Ascending aorta (tissue), 2 donors: ENCODE measurements at regions not wholly inside any gene's neighbourhood (a gene's known extent, or its start where the extent isn't known, plus 50 kb on each side); places are given as distances from the start of the nearest gene placed in this dataset.
A peak's percentile ranks its signal among the peaks of the same experiment; 100 is the strongest.

Source experiments
- DNase-seq, 2 donors: peaks; one replicate each; pipeline ENCODE4 v3.0.0-alpha.2; 2019; ENCODE audit warnings: low spot score in 2 of 2
- H3K27ac ChIP-seq, 2 donors: fragments of 200-600 bp; sonication (generic); one replicate each; pipeline ENCODE4 v1.5.1; 2016 to 2017; ENCODE audit warnings: mild to moderate bottlenecking in 1 of 2
- H3K27me3 ChIP-seq: fragments of 200-600 bp; sonication (generic); one replicate; pipeline ENCODE4 v1.5.1; 2017
- H3K36me3 ChIP-seq, 2 donors: fragments of 200-600 bp; sonication (generic); one replicate each; pipeline ENCODE4 v1.5.1; 2016
- H3K4me1 ChIP-seq, 2 donors: fragments of 200-600 bp; sonication (generic); one replicate each; pipeline ENCODE4 v1.5.1; 2016 to 2017; ENCODE audit warnings: mild to moderate bottlenecking in 1 of 2
- H3K4me3 ChIP-seq, 2 donors: fragments of 200-600 bp; sonication (generic); one replicate each; pipeline ENCODE4 v1.5.1; 2016 to 2017; ENCODE audit warnings: mild to moderate bottlenecking in 1 of 2
- H3K9me3 ChIP-seq, 2 donors: fragments of 200-600 bp; sonication (generic); one replicate each; pipeline ENCODE4 v1.5.1; 2016
- intact Hi-C: fragments of 100-400 bp; cut with DNase I; formaldehyde crosslinking; loops from one replicate; pipeline ENCODE4 v1.15.1; 2023
- TF ChIP-seq, protein P1 (sequence below), 3 experiments: fragments of 200-600 bp in 2 of 3; fragments of 450-650 bp in 1 of 3; sonication (generic) in 2 of 3; IDR thresholded peaks; one replicate each; pipeline ENCODE4 v1.5.1; 2016 to 2019; ENCODE audit warnings: antibody characterized with exemption in 3 of 3, mild to moderate bottlenecking in 1 of 3, moderate library complexity in 1 of 3

DNA sequence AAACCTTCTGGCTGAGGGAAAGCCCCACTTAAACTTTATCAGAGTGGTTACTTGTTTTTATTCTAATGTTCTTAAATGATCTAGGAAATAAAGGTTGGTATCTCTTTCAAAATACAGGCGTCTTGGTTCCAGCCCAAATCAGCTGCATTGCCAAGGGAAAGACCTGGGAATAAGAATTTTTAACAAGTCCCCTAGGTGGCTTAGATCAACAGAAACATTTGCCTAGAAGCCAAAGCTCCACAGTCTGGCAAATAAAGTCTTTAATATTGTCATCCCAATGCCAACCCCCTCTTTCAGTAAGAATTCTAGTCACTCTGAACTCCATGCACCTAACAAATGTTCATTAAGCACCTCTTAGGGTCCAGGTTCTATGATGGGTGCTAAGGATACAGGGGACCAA is 66.8 kb downstream of the ARL6IP4 start:
- peaks cover 4 to 25% of the 10 kb centered on the region in 2 donors for H3K4me1 ChIP-seq
- no peaks in the 10 kb centered on the region for H3K9me3 ChIP-seq
- DNase-seq, result no peak
- intact Hi-C loops, result loop anchor here (5.0 kb wide), 1 partner anchor 45 kb away; no protein-coding TSS in a partner anchor
- H3K27me3 ChIP-seq, result no peaks in the 10 kb centered on the region
- TF ChIP-seq, protein P1, sequence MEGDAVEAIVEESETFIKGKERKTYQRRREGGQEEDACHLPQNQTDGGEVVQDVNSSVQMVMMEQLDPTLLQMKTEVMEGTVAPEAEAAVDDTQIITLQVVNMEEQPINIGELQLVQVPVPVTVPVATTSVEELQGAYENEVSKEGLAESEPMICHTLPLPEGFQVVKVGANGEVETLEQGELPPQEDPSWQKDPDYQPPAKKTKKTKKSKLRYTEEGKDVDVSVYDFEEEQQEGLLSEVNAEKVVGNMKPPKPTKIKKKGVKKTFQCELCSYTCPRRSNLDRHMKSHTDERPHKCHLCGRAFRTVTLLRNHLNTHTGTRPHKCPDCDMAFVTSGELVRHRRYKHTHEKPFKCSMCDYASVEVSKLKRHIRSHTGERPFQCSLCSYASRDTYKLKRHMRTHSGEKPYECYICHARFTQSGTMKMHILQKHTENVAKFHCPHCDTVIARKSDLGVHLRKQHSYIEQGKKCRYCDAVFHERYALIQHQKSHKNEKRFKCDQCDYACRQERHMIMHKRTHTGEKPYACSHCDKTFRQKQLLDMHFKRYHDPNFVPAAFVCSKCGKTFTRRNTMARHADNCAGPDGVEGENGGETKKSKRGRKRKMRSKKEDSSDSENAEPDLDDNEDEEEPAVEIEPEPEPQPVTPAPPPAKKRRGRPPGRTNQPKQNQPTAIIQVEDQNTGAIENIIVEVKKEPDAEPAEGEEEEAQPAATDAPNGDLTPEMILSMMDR (IDR thresholded peaks at IDR 0.05), result no peak
- H3K36me3 ChIP-seq, result no peaks in the 10 kb centered on the region
- no peak overlapping the region for H3K27ac ChIP-seq
- no peak overlapping the region for H3K4me3 ChIP-seq

DNA sequence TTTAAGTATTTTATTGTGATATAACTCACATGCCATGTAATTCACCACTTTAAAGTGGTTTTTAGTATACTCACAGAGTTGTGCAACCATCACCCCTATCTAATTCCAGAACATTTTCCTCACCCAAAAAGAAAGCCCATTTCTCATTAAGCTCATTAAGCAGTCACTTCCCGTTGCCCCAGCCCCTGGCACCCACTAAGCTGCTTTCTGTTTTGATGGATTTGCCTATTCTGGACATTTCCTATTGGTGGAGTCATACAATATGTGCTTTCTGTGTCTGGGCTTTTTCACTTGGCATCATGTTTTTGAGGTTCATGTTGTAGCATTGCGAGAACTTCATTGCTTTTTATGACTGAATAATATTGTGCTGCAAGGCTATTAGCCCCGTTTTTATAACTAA is 66.0 kb downstream of the ARL6IP4 start:
- TF ChIP-seq, protein P1 (IDR thresholded peaks at IDR 0.05), result no peak
- DNase-seq, result no peak
- no peak overlapping the region for H3K27ac ChIP-seq
- H3K4me1 ChIP-seq, result peaks cover 4 to 25% of the 10 kb centered on the region in 2 donors
- intact Hi-C loops, result loop anchor here (5.0 kb wide), 1 partner anchor 46 kb away; no protein-coding TSS in a partner anchor
- no peak overlapping the region for H3K4me3 ChIP-seq
- H3K36me3 ChIP-seq, result no peaks in the 10 kb centered on the region
- no peaks in the 10 kb centered on the region for H3K27me3 ChIP-seq
- H3K9me3 ChIP-seq, result no peaks in the 10 kb centered on the region

DNA sequence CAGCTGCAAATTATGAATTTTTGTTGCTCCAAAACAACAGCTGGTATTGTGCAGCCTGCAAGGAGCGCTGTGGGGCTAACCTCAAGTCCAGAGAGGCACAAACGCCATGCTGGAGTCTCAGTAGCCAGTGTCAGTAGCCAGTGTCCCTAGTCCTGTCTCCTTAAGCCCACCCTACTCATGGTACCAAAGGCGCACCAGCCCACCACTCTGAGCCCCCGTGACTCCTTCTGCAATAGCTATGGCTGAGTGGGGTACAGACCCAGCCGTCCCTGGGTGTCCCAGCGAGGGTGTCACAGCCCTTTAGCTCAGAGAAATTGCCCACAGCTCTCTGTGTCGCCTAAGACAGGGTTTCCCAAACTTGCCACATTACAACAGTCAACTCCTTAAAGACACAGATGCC is 65.2 kb downstream of the ARL6IP4 start:
- DNase-seq, result no peak
- Histone ChIP-seq H3K27ac (no peak overlapping the region), H3K9me3 (no peaks in the 10 kb centered on the region), H3K4me1 (peaks cover 4 to 24% of the 10 kb centered on the region in 2 donors), H3K36me3 (no peaks in the 10 kb centered on the region), H3K4me3 (no peak overlapping the region), H3K27me3 (no peaks in the 10 kb centered on the region)
- TF ChIP-seq, protein P1 (IDR thresholded peaks at IDR 0.05), result no peak
- intact Hi-C loops, result loop anchor here (5.0 kb wide), 1 partner anchor 47 kb away; no protein-coding TSS in a partner anchor

DNA sequence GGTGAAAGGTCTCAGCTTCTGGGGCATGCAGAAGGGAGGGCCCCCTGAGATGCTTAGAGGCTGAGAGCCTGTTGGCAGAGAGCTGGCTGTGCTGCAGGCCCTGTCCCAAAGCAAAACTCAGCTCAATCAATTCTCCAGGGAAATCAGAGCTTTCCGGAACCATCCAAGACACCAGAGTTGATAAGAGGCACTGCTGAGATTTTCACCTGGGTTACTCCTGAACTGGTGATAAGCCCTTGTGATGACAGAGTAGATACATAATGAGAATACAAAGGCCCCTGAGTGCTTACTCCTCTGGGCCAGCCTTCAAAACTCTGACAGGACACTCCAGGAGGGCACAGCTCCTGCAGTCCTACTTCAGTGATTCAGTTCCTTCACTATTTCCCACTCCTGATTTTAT is 63.9 kb downstream of the ARL6IP4 start:
- peaks cover 3 to 10% of the 10 kb centered on the region in 2 donors for H3K4me1 ChIP-seq
- H3K4me3 ChIP-seq, result no peak overlapping the region
- H3K36me3 ChIP-seq, result no peaks in the 10 kb centered on the region
- no peaks in the 10 kb centered on the region for H3K27me3 ChIP-seq
- H3K27ac ChIP-seq, result peak overlapping the region; percentile 56 to 76
- no peaks in the 10 kb centered on the region for H3K9me3 ChIP-seq
- TF ChIP-seq, protein P1 (IDR thresholded peaks at IDR 0.05), result no peak
- intact Hi-C loops, result loop anchor here (5.0 kb wide), 1 partner anchor 63 kb away; no protein-coding TSS in a partner anchor
- DNase-seq, result no peak

DNA sequence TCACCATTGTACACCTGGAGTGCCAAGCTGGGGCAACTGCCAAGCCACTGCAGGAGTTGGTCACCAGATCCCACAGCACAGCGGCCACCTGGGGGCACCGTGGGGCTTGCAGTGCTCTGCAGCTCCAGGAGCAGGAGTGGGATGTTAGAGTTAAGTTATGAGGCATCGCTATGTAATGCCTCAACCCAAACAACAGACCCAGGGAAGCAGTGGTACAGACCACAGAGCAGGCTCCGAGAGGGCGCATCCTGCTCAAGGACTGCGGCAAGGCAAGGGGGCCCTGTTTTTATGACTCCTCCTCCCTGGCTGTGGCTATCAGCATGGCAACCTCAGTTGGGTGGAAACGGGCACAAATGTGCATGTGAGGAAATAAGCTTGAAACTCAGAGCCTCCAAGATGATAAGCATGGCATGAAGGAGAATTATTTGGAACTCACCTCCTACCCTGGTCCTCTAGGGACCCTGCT is 63.1 kb downstream of the ARL6IP4 start:
- peaks cover 0 to 8% of the 10 kb centered on the region in 2 donors for H3K4me1 ChIP-seq
- peak overlapping the region; percentile 56 to 76 for H3K27ac ChIP-seq
- no peaks in the 10 kb centered on the region for H3K9me3 ChIP-seq
- peak; percentile 42 to 94 for DNase-seq
- H3K27me3 ChIP-seq, result no peaks in the 10 kb centered on the region
- TF ChIP-seq, protein P1 (IDR thresholded peaks at IDR 0.05), result peak; percentile 72 to 87 (median 87)
- peak overlapping the region in 1 of 2 donors; percentile 32 for H3K4me3 ChIP-seq
- H3K36me3 ChIP-seq, result no peaks in the 10 kb centered on the region
- intact Hi-C loops, result loop anchor here (1.0 to 5.0 kb wide), 3 partner anchors 64 to 195 kb away; partner anchors contain the start of gene PITPNM2
